HUES48 (cell line): ENCODE measurements at regions not wholly inside any gene's neighbourhood (a gene's known extent, or its start where the extent isn't known, plus 50 kb on each side); places are given as distances from the start of the nearest gene placed in this dataset.

Source experiments
- H3K27ac ChIP-seq: one replicate; pipeline ENCODE4 v1.7.0; 2013; ENCODE audit warnings: low read depth, low read length, inconsistent platforms
- H3K27me3 ChIP-seq: 2 replicates; pipeline ENCODE4 v1.6.1; 2013; ENCODE audit warnings: mild to moderate bottlenecking, low read length; ENCODE audit not compliant: control insufficient read depth, insufficient read depth
- H3K36me3 ChIP-seq: 2 replicates; pipeline ENCODE4 v1.6.1; 2013; ENCODE audit warnings: low read length; ENCODE audit not compliant: control insufficient read depth, insufficient read depth
- H3K4me1 ChIP-seq: 2 replicates; pipeline ENCODE4 v1.6.1; 2013; ENCODE audit warnings: mild to moderate bottlenecking, low read length; ENCODE audit not compliant: control insufficient read depth, insufficient read depth
- H3K4me3 ChIP-seq: 2 replicates; pipeline ENCODE4 v1.5.1; 2013; ENCODE audit warnings: mild to moderate bottlenecking, low read depth, low read length
- H3K9ac ChIP-seq: 2 replicates; pipeline ENCODE4 v1.6.1; 2013; ENCODE audit warnings: mild to moderate bottlenecking, low read depth, low read length, moderate library complexity
- H3K9me3 ChIP-seq: 2 replicates; pipeline ENCODE4 v1.6.1; 2013; ENCODE audit warnings: low read length; ENCODE audit not compliant: control insufficient read depth, insufficient read depth

DNA sequence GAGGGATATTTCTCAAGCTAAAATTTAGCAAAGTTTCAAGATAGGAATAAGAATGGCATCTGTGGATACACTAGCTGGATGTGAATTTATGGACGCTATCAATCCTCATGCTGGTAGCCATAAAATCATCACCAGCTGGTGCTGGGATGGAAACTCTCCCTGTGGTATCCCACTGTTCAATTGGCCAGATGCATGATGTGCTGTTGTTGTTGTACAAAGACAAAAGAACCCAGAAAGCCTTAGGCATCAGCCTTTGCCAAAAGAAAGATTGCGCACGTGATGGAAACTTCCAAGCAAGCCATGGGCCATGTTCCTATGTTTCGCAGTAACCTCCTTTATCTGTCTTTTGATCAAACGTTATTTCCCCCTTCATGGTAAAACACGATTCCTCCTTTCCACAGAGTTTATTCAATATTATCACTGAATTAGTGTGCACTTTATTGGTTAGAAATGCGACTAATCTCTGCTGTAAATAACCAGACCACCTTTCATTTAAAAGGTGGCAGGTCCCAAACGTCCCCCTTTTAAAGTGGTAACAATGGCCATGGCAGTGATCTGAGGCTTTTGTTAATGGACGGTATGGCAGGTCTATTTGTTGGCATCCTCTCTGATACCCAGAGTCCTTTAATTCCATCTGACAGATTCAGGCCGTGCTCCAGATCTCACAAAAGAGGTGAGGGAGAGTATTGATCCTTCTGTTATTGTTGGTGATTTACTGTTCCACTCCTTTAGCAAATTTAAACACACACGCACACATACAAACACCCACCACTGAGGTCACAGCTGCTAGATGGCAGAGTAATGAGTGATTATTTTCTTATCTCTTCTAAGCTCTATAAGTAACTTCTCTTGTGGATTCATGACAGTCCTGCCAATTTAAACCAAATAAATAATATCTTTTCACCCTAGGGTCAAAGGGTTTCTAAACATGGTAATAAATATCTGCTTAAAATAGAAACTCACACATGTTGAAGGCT is 291.2 kb upstream of the KCNMB2 start:
- Histone ChIP-seq H3K4me1 (no peaks in the 10 kb centered on the region), H3K4me3 (no peak overlapping the region), H3K27me3 (no peaks in the 10 kb centered on the region), H3K36me3 (no peaks in the 10 kb centered on the region), H3K9me3 (peaks cover 3% of the 10 kb centered on the region; the same call in 1 of the 2 replicates), H3K27ac (no peak overlapping the region), H3K9ac (no peak overlapping the region)

DNA sequence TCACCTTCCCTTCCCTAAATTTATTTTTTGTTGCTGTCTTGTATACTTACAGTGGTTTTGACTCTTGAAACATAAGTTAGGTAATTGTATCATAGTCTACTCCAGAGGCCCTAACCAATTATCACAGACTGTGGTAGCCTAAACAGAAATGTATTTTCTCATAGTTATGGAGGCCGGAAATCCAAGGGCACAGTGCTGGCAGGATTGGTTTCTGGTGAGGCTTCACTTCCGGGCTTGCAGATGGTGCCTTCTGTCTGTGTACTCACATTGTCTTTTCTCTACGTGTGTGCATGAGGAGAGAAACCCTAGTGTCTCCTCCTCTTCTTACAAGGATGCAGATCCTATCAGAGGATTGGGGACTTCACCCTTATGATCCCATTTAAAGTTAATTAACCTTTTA is 290.2 kb upstream of the KCNMB2 start:
- Histone ChIP-seq H3K9me3 (peaks cover 2% of the 10 kb centered on the region; the same call in 1 of the 2 replicates), H3K27me3 (no peaks in the 10 kb centered on the region), H3K4me1 (no peaks in the 10 kb centered on the region), H3K9ac (no peak overlapping the region), H3K27ac (no peak overlapping the region), H3K36me3 (no peaks in the 10 kb centered on the region), H3K4me3 (no peak overlapping the region)

DNA sequence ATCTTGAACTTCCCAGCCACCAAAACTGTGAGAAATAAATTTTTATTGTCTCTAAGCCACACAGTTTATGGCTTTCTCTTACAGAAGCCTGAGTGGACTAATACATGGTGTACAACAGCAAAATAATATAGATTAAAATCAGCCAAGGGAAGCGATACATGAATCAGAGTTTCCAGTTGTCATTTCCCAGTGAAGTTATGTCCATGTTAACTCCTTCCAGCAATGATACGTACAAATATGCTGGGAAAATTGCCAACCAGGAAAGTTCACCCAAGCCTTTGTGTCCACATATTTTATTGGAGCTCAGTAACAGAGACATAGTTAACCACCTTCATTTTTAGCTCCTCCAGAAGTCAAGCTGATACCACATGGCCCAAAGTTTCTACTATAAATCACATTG is 280.9 kb upstream of the KCNMB2 start:
- Histone ChIP-seq H3K36me3 (no peaks in the 10 kb centered on the region), H3K27me3 (no peaks in the 10 kb centered on the region), H3K9me3 (no peaks in the 10 kb centered on the region), H3K4me3 (no peak overlapping the region), H3K9ac (no peak overlapping the region), H3K4me1 (no peaks in the 10 kb centered on the region), H3K27ac (no peak overlapping the region)

DNA sequence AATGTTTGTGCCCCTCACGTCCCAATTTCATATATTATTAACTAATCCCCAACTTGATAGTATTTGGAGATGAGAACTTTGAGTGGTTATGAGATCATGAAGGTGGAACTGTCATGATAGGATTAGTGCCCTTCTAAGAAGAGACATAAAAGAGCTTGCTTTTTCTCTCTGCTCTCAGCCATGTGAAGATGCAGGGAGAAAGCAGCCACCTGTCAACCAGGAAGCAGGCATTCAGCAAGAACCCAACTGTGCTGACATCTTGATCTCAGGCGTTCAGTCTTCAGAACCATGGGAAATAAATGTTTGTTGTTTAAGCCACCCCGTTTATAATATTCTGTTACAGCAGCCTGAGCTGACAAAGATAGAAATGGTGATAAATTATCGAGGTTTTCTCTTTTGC is 278.7 kb upstream of the KCNMB2 start:
- H3K27me3 ChIP-seq, result no peaks in the 10 kb centered on the region
- no peaks in the 10 kb centered on the region for H3K9me3 ChIP-seq
- H3K9ac ChIP-seq, result no peak overlapping the region
- H3K36me3 ChIP-seq, result no peaks in the 10 kb centered on the region
- H3K4me3 ChIP-seq, result no peak overlapping the region
- H3K4me1 ChIP-seq, result no peaks in the 10 kb centered on the region
- H3K27ac ChIP-seq, result no peak overlapping the region

DNA sequence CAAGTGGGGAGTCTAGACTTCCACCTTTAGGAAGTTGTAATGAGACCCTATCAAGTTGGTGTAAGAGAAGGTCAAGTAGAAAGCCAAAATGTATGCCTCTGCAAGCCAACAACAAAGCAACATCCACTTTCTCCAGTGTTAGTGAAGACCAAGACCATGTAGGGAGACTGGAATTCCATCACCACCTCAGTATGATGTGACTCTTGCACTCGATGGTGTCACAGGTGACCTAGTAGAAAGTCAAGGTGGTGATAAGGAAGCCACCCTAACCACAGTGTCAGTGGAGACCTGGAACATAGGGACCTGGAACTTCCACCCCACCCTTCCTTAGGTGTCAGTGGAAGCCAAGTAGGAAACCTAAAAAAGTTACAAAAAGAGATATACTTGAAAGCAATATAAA is 278.1 kb upstream of the KCNMB2 start:
- Histone ChIP-seq H3K9ac (no peak overlapping the region), H3K36me3 (no peaks in the 10 kb centered on the region), H3K4me3 (no peak overlapping the region), H3K27me3 (no peaks in the 10 kb centered on the region), H3K9me3 (no peaks in the 10 kb centered on the region), H3K4me1 (no peaks in the 10 kb centered on the region), H3K27ac (no peak overlapping the region)

DNA sequence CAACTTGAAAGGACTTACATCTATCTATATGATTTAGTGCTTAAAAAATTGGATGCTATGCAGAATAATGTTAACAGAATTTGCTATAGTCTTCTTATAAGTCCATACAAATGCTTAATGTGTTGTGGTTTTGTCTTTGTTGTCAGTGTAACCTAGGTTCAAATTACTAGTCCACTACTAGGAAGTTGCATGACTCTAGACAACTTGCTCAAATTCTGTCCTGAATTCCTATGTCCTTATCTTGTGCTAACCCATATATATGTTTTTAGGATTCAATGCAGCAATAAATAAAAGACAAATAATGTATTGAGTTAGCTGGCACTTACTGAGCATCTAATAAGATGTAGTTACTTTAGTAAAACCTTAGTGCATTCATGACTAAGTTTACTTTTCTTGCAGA is 276.5 kb upstream of the KCNMB2 start:
- no peak overlapping the region for H3K4me3 ChIP-seq
- no peak overlapping the region for H3K9ac ChIP-seq
- no peaks in the 10 kb centered on the region for H3K27me3 ChIP-seq
- no peaks in the 10 kb centered on the region for H3K9me3 ChIP-seq
- H3K4me1 ChIP-seq, result no peaks in the 10 kb centered on the region
- no peaks in the 10 kb centered on the region for H3K36me3 ChIP-seq
- H3K27ac ChIP-seq, result no peak overlapping the region

DNA sequence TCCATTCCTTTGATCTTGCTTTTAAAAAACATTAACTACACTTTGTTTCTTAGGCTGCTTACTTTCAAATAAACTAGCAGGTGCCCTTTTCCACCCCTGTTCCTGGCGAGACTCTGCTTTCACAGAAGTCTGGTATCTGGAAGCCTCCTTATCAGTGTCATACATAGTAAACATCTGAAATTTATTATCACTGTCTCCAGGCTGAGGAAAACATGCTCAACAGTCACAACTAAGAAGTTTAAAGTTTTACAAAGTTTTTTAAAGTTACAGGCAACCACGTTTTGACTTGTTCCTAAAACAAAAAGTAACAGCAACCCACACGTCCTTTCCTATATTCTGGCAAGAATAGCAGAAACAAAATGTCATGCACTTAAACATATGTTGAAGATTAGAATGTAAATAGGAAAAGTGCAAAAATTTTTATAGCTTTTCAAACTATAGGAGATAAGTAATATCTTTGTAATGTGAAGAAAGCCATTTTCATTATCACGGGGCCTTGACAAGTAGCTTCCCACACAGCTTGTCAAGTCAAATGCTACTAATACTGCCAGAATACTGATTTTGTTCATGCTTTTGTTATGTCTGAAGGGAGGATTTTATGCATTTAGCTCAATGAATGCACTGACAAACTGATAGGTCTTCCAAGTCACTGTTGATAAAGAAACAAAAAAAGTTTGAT is 275.2 kb upstream of the KCNMB2 start:
- no peaks in the 10 kb centered on the region for H3K9me3 ChIP-seq
- H3K4me3 ChIP-seq, result no peak overlapping the region
- no peak overlapping the region for H3K9ac ChIP-seq
- no peaks in the 10 kb centered on the region for H3K36me3 ChIP-seq
- no peaks in the 10 kb centered on the region for H3K27me3 ChIP-seq
- H3K4me1 ChIP-seq, result no peaks in the 10 kb centered on the region
- no peak overlapping the region for H3K27ac ChIP-seq

DNA sequence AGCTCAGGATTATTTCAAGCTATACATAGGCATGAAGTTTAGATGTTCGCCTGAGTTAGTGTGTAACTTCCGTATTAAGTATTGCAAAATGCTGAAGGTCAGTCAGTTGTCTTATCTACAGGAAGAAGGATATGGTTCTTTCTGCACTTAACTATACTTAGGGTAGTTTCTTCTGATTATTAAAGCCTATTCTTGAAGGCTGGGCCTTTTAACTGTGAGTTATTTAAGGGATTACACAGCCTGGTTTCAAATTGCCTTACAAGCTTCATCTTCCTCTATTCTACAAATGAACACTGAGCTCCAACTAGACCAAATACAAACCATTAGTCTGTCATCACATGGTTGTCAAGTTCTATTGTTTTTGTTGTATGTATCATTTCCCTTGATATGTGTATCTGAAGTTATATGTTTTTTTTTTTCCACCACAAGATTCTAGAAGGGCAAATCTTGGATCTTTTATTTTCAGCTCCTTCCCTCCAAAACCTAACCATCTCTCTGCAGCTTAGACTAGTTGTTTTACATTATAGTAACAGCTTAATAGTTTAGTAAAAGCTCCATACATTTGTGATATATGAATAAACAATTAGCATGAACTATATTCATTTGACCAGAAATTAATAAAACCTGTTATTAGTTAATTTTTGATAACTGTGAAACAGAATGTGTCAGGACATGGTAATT is 272.9 kb upstream of the KCNMB2 start:
- H3K27me3 ChIP-seq, result no peaks in the 10 kb centered on the region
- no peak overlapping the region for H3K4me3 ChIP-seq
- no peak overlapping the region for H3K9ac ChIP-seq
- no peak overlapping the region for H3K27ac ChIP-seq
- no peaks in the 10 kb centered on the region for H3K36me3 ChIP-seq
- no peaks in the 10 kb centered on the region; the same call in 1 of the 2 replicates for H3K4me1 ChIP-seq
- no peaks in the 10 kb centered on the region for H3K9me3 ChIP-seq

DNA sequence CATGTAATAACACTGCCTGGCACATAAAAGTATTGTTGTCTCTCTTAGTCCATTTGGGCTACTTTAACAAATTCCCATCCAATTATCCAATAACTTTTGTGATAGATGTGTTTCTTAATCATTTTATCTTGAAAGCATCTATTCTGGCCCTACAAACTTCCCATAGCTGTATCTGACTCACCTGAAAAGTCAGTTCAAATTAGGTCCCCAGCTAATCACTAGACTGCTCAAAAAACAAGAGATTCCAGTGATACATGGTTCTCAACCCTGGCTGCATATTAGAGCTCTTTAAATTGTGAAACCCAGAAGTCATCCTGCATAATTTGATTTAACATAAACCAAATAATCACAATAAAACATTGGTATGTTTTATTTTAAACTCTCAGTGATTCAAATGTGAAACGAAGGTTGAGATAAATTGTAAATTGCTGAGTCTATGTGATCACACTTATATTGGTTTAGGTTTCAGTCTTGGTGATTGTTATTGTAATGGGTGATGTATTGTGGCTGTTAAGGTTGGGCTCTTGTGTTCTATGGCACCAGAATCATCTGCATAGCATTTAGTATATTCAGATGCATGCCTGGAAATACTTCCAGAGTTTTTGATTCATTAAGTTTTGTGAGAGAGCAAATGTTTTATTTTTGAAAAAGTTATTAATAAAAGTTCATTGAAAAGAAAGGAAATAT is 268.9 kb upstream of the KCNMB2 start:
- H3K9ac ChIP-seq, result no peak overlapping the region
- no peaks in the 10 kb centered on the region for H3K27me3 ChIP-seq
- H3K36me3 ChIP-seq, result no peaks in the 10 kb centered on the region
- no peaks in the 10 kb centered on the region for H3K9me3 ChIP-seq
- H3K4me1 ChIP-seq, result no peaks in the 10 kb centered on the region; the same call in 1 of the 2 replicates
- H3K4me3 ChIP-seq, result no peak overlapping the region
- H3K27ac ChIP-seq, result no peak overlapping the region

DNA sequence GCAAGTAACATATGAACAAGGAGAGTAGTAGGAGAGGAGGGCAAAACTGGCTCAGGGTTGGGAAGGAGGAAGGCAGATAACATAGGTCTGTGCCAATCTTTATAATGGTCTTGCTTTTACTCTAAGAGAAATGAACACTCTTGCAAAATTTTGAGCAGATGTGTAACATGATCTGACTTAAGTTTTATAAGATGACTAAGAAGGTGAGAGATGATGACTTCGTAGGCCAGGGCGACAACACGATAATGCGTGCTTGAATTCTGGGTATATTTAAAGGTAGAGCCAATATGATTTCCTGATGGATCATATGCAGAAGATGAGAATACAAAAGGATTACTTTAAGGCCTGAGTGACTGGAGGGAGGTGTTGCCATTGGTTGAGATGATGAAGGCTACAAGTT is 265.4 kb upstream of the KCNMB2 start:
- Histone ChIP-seq H3K27ac (no peak overlapping the region), H3K9me3 (no peaks in the 10 kb centered on the region), H3K36me3 (no peaks in the 10 kb centered on the region), H3K9ac (no peak overlapping the region), H3K27me3 (no peaks in the 10 kb centered on the region), H3K4me1 (no peaks in the 10 kb centered on the region; the same call in 1 of the 2 replicates), H3K4me3 (no peak overlapping the region)
